GM19395 (cell line): ENCODE measurements at regions not wholly inside any gene's neighbourhood (a gene's known extent, or its start where the extent isn't known, plus 50 kb on each side); places are given as distances from the start of the nearest gene placed in this dataset.
"Not testable (repeated sequence)": the region's sequence is repeated elsewhere in the genome, so short reads cannot be mapped to it uniquely, and the experiment has no call there.

Source experiments
- ATAC-seq: cut with Tn5 transposase; IDR thresholded peaks from one replicate; pipeline ENCODE4 v1.9.1; 2021; ENCODE audit warnings: mild to moderate bottlenecking, moderate library complexity; ENCODE audit not compliant: unreplicated experiment

- ATAC-seq: no peak
Observed at GRCh38 chr4:66956852-66957251, 588.5 kb downstream of the CENPC start.

- ATAC-seq: no peak
Observed at GRCh38 chr4:66956426-66956825, 588.9 kb downstream of the CENPC start.

DNA sequence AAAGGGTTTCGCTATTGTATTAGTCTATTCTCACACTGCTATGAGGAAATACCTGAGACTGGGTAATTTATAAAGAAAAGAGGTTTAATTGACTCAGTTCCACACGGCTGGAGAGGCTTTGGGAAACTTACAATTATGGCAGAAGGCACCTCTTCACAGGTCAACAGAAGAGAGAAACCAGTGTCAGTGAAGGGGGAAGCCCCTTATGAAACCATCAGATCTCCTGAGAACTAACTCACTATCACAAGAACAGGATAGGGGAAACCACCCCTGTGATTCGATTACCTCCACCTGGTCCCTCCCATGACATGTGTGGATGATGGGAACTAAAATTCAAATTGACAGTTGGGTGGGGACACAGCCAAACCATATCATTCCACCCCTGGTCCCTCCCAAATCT is 589.5 kb downstream of the CENPC start:
- ATAC-seq: no peak

DNA sequence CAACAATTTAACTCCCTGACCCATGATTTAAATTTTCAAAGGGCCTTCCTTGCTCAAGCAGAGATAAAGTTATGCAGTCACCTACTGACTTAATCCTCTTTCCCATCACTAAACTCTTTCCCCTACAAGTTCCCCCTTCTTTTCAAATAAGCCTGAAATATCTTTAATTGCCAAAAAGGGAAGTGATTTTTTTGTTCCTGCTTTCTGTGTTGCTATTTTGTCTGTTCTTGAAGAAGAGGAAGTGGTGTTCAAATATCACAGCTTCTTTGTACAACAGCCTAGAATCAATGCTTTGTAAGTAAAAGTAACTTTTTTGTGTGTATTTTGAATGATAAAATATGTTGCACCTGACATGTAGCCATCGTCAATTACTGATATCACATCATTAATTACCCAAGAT is 595.9 kb downstream of the CENPC start:
- no peak for ATAC-seq

DNA sequence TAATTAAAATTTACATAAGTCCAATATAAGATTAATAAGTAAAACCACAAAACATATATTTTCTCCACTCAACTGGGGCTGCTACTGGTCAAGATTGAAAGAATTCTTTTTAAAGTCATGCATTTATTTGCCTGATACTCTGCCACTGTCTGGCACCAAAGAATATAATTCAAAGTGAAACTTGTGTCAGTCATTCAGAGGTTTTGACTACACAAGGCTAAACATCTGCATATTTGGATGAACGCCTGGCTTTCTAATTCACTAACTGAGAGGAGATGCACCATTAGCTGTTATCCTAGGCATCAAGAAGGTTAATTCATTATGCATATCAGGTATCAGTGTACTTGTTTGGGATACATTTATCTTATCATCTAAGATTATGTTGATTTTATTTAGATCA is 598.5 kb downstream of the CENPC start:
- no peak for ATAC-seq

DNA sequence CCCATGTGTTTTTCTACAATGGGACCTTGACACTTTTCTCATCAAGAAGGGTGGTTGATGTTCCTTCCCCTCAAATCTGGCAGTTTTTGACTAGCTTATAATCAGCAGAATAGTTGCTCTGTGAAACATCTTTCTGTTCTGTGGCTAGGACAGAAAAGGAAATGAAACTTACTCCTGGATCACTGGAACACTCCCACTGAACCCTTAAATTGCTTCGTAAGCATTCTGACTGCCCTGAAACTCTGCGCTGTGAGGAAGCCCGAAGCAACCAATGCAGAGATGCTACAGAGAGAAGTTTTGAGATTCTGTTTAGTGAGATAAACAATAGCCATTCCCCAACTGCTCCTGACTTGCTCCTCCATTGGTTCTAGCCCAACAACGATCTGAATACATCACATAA is 602.2 kb downstream of the CENPC start:
- ATAC-seq: no peak

- not testable (repeated sequence) for ATAC-seq
Observed at GRCh38 chr4:66931981-66932380, 613.3 kb downstream of the CENPC start.

- no peak for ATAC-seq
Observed at GRCh38 chr4:66930206-66930605, 615.1 kb downstream of the CENPC start.

DNA sequence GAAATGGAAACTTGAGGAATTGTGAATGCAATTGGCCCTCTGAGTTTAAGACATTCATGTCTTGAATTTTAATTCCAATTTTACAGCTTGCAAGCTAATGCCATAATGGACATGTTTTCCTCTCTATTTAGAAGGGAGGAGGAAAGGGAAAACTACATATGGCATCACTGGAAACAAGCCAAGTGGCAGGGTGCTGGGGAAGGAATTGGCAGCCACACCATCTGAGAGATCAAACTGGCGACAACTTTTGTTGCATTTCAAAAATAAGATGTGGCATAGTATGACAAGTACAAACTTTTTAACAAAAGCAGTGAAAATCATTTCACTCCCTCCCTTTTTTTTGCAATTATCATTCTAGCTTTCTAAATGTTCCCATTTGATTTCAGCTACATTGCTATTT is 615.6 kb downstream of the CENPC start:
- ATAC-seq: no peak

GRCh38 chr4:66928881-66929280 is 616.4 kb downstream of the CENPC start:
- not testable (repeated sequence) for ATAC-seq

GRCh38 chr4:66927937-66928336 is 617.4 kb downstream of the CENPC start:
- no peak for ATAC-seq

DNA sequence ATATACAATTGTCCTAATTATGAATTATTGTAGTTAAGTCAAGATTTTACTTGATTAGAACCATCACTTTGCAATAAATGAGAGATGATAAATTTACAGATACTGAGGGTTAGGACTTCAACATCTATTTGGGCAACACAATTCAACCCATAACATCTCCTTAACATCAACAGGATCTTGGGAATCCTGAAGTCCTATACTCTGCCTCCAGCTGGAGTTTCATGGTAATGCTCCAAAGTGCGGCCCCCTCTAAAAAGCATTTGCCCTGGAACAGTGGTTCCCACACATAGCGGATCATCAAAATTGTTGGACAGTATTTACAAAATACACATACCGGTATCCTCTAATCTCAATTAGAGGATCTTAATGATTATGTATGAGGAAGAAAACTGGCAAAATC is 618.6 kb downstream of the CENPC start:
- no peak for ATAC-seq

DNA sequence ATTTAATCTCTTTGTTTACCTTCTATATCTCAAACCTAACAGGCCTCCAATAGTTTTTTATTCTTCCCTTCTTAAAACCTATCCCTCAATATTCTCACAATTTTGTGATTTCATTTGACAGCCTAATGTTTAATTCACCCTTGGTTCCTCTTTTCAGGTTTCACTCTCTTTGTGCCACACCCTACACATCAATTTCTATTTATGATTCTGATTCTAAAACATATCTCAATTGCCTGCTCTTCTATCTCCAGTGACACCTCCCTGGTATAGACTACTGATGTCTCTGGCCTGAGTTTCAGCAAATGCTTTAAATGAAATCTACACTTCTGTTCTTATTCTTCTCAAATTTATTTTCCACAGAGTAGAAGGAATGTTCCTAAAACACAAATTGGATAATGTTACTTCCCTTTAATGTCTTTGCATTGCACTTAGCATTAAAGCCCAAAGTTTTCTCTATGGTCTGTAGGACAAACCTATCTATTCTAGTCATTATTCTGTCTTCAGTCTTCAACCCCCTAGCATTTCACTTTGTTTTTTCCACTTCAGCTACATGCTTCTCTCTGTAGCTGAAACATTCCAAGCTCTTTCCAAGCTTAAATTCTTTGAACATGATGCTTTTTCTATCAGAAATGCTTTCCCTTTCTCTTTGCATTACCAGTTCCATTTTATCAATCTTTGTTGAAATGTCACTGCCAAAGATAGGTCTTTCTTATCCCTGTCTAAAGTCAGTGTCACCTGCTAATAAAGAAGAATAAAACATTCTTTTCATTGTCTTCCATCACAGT is 622.0 kb downstream of the CENPC start:
- no peak for ATAC-seq

DNA sequence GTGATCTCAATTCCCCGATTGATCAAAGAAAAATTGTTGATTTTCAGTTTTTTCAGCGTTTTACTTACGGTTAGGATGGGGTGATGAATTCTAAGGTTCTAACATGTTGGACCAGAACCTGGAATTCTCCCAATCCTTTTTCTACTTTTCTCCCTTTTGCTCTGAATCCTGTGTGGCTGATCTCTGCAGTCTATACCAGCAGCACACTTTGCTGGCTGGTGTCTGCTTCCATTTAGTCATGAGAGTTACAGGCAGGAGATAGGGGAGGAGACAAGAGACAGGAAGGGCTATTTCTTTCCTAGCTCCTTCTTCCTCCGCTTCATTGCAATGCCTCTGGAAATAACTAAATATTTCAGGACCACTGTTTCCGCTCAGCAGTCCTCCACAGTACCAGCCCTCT is 623.9 kb downstream of the CENPC start:
- ATAC-seq: no peak

DNA sequence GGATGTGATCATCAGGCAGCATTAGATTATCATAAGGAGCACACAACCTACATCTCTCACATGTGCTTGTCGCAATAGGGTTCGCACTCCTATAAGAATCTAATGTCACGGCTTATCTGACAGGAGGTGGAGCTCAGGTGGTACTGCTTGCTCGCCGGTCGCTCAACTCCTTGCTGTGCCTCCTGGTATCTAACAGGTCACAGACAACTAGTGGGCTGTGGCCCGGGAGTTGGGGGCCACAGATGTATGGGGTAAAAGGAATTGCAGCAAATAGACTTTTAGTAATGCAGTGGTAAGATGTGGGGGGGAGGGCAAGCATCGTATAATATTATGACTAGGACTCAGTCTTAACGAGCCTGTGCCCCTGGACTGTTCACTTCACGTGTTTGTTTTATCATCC is 624.8 kb downstream of the CENPC start:
- no peak for ATAC-seq

- no peak for ATAC-seq
Observed at GRCh38 chr4:66911880-66912279, 633.4 kb downstream of the CENPC start.

DNA sequence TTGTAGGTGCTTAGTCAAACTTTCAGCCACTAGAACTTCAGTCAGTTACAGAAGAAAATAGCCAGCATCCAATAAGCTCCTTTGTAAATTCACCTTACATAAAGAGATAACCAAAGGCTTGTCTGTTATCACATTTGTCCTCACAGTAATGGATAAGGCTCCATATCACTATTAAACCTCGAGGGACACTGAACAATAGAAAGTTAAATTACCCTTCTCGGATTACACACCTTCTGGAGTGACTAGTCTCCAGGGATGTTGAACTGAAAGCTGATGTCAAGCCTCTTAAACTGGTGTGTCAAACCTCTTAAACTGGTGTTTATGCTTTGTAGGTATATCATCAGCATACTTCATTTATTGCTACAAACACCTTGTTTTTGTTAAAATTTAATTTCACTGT is 639.0 kb downstream of the CENPC start:
- ATAC-seq: no peak

- ATAC-seq: no peak
Observed at GRCh38 chr4:66899422-66900065, 645.8 kb downstream of the CENPC start.

GRCh38 chr4:66893807-66894206 is 651.5 kb downstream of the CENPC start:
- ATAC-seq: no peak

DNA sequence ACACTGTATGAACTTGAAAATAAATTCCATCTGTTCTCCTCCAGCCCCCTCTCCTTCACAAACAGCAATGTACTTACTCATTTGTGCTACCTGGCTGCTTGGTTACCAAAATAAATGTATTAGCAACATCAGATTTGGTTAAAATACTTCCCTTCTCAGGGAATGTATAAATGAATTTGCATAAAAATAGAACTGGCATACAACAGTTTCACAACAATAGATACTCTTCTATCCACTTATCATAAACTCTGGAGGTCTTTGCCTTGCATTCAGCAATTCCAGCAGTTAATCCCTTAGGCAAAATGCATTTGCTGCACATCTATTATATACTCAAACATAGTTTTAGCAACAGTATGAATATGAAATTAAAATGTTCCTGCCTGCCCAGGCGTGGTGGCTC is 658.2 kb downstream of the CENPC start:
- ATAC-seq: no peak

- no peak for ATAC-seq
Observed at GRCh38 chr4:66885501-66886165, 659.7 kb downstream of the CENPC start.

- no peak for ATAC-seq
Observed at GRCh38 chr4:66876946-66877345, 668.4 kb downstream of the CENPC start.
